Loucy (cell line): ENCODE measurements at regions not wholly inside any gene's neighbourhood (a gene's known extent, or its start where the extent isn't known, plus 50 kb on each side); places are given as distances from the start of the nearest gene placed in this dataset.

ENCODE experiments used
- H2AFZ ChIP-seq: fragments of 200-600 bp; sonication (generic); 2 replicates; pipeline ENCODE4 v1.6.0; 2016; ENCODE audit warnings: antibody characterized with exemption, mild to moderate bottlenecking, low read length, moderate library complexity
- H3F3A ChIP-seq: fragments of 200-600 bp; 2 replicates; pipeline ENCODE4 v1.6.0; 2016; ENCODE audit warnings: antibody characterized with exemption, low read depth, mild to moderate bottlenecking
- H3K27me3 ChIP-seq: fragments of 200-600 bp; sonication (generic); 2 replicates; pipeline ENCODE4 v1.6.1; 2014; ENCODE audit warnings: low read length, mild to moderate bottlenecking; ENCODE audit not compliant: insufficient read depth, poor library complexity, severe bottlenecking
- H3K36me3 ChIP-seq: fragments of 200-600 bp; sonication (generic); 2 replicates; pipeline ENCODE4 v1.6.1; 2016; ENCODE audit warnings: low read length; ENCODE audit not compliant: insufficient read depth
- H3K4me1 ChIP-seq: fragments of 200-600 bp; sonication (generic); 2 replicates; pipeline ENCODE4 v1.5.1; 2014; ENCODE audit warnings: low read length, mild to moderate bottlenecking; ENCODE audit not compliant: insufficient read depth, poor library complexity, severe bottlenecking
- H3K4me2 ChIP-seq: fragments of 200-600 bp; sonication (generic); 2 replicates; pipeline ENCODE4 v1.6.0; 2014; ENCODE audit warnings: antibody characterized with exemption, low read length, low read depth, mild to moderate bottlenecking; ENCODE audit not compliant: poor library complexity, severe bottlenecking
- H3K4me3 ChIP-seq: fragments of 200-600 bp; sonication (generic); 2 replicates; pipeline ENCODE4 v1.5.1; 2014; ENCODE audit warnings: low read length, mild to moderate bottlenecking, mixed read lengths; ENCODE audit not compliant: poor library complexity, severe bottlenecking
- H3K79me2 ChIP-seq: fragments of 200-600 bp; sonication (generic); 2 replicates; pipeline ENCODE4 v1.6.1; 2014; ENCODE audit warnings: low read length; ENCODE audit not compliant: insufficient read depth
- H3K9ac ChIP-seq: fragments of 200-600 bp; sonication (generic); 2 replicates; pipeline ENCODE4 v1.6.0; 2014; ENCODE audit warnings: mild to moderate bottlenecking, low read depth, low read length, moderate library complexity; ENCODE audit not compliant: poor library complexity, severe bottlenecking
- H3K9me2 ChIP-seq: fragments of 200-600 bp; sonication (generic); replicated peaks from 2 replicates; pipeline ENCODE4 v1.6.1; 2016; ENCODE audit warnings: low read depth, low read length, mixed read lengths
- H3K9me3 ChIP-seq: fragments of 200-600 bp; sonication (generic); 2 replicates; pipeline ENCODE4 v1.6.1; 2014; ENCODE audit warnings: mild to moderate bottlenecking, antibody characterized with exemption, low read length, low read depth; ENCODE audit not compliant: insufficient read depth
- H4K20me1 ChIP-seq: fragments of 200-600 bp; sonication (generic); 2 replicates; pipeline ENCODE4 v1.6.0; 2014; ENCODE audit warnings: antibody characterized with exemption, low read length, mild to moderate bottlenecking; ENCODE audit not compliant: insufficient read depth, poor library complexity, severe bottlenecking
- CTCF ChIP-seq: fragments of 200-600 bp; sonication (generic); conservative IDR thresholded peaks from 2 replicates; pipeline ENCODE4 v1.5.1; 2014; ENCODE audit warnings: mild to moderate bottlenecking, antibody characterized with exemption, low read length
- EZH2phosphoT487 ChIP-seq: fragments of 200-600 bp; IDR thresholded peaks from 2 replicates; pipeline ENCODE4 v1.6.1; 2018; ENCODE audit warnings: antibody characterized with exemption, mild to moderate bottlenecking, moderate library complexity, borderline replicate concordance

GRCh38 chr4:72629540-72629939, 60.5 kb upstream of the ADAMTS3 start:
- TF ChIP-seq EZH2phosphoT487: no peak
- TF ChIP-seq CTCF: no peak
- H3K4me1 ChIP-seq: no peaks in the 10 kb centered on the region
- H2AFZ ChIP-seq: no peak overlapping the region
- no peak overlapping the region for H3K4me3 ChIP-seq
- H3K4me2 ChIP-seq: no peak overlapping the region
- H3K36me3 ChIP-seq: no peaks in the 10 kb centered on the region
- no peaks in the 10 kb centered on the region for H3K9me2 ChIP-seq
- H3K27me3 ChIP-seq: no peaks in the 10 kb centered on the region
- H3F3A ChIP-seq: no peaks in the 10 kb centered on the region
- no peaks in the 10 kb centered on the region for H3K79me2 ChIP-seq
- H3K9me3 ChIP-seq: no peaks in the 10 kb centered on the region
- H4K20me1 ChIP-seq: no peaks in the 10 kb centered on the region
- no peak overlapping the region for H3K9ac ChIP-seq

GRCh38 chr4:72627723-72628122, 58.7 kb upstream of the ADAMTS3 start:
- no peaks in the 10 kb centered on the region for H3K79me2 ChIP-seq
- TF ChIP-seq EZH2phosphoT487 (no peak), CTCF (no peak)
- H4K20me1 ChIP-seq: no peaks in the 10 kb centered on the region
- H3K4me2 ChIP-seq: no peak overlapping the region
- H2AFZ ChIP-seq: no peak overlapping the region
- no peaks in the 10 kb centered on the region for H3K4me1 ChIP-seq
- no peaks in the 10 kb centered on the region for H3K27me3 ChIP-seq
- no peaks in the 10 kb centered on the region for H3K9me3 ChIP-seq
- H3K9me2 ChIP-seq: no peaks in the 10 kb centered on the region
- H3F3A ChIP-seq: no peaks in the 10 kb centered on the region
- H3K36me3 ChIP-seq: no peaks in the 10 kb centered on the region
- H3K4me3 ChIP-seq: no peak overlapping the region
- no peak overlapping the region for H3K9ac ChIP-seq
